ENCODE measurements at regions not wholly inside any gene's neighbourhood (a gene's known extent, or its start where the extent isn't known, plus 50 kb on each side); places are given as distances from the start of the nearest gene placed in this dataset.

DNA sequence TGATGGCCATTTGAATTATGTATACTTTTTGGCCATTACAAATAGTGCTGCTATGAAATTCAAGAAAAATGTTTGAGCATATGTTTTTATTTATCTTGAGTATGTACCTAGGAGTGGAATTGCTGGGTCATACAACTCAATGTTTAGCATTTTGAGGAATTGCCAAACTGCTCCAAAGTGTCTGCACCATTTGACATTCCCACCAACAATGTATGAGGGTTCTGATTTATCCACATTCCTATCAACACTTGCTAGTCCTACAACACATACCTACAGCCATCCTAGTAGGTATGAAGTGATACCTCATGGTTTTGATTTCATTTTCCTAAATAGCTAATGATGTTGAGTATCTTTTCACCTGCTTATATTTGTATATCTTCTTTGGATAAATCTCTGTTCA, 165.5 kb downstream of the NOC3L start:
- TF ChIP-seq GABPA (IDR thresholded peaks at IDR 0.05; ENCODE audit: low read depth) (no peak), POLR2AphosphoS5 (IDR thresholded peaks at IDR 0.05; ENCODE audit: low read depth) (no peak), REST (IDR thresholded peaks at IDR 0.05; ENCODE audit: insufficient replicate concordance, low read depth) (no peak), SPI1 (IDR thresholded peaks at IDR 0.05; ENCODE audit: borderline replicate concordance, low read depth) (no peak)
- TF ChIP-seq, protein P1, sequence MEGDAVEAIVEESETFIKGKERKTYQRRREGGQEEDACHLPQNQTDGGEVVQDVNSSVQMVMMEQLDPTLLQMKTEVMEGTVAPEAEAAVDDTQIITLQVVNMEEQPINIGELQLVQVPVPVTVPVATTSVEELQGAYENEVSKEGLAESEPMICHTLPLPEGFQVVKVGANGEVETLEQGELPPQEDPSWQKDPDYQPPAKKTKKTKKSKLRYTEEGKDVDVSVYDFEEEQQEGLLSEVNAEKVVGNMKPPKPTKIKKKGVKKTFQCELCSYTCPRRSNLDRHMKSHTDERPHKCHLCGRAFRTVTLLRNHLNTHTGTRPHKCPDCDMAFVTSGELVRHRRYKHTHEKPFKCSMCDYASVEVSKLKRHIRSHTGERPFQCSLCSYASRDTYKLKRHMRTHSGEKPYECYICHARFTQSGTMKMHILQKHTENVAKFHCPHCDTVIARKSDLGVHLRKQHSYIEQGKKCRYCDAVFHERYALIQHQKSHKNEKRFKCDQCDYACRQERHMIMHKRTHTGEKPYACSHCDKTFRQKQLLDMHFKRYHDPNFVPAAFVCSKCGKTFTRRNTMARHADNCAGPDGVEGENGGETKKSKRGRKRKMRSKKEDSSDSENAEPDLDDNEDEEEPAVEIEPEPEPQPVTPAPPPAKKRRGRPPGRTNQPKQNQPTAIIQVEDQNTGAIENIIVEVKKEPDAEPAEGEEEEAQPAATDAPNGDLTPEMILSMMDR (IDR thresholded peaks at IDR 0.05; ENCODE audit: insufficient read depth, low read length), result no peak
- H3K4me3 ChIP-seq (replicated peaks; ENCODE audit: insufficient read depth, low read length), result no peak overlapping the region
- peaks cover 3% of the 10 kb centered on the region for H3K27me3 ChIP-seq (ENCODE audit: insufficient read depth, poor library complexity, severe bottlenecking)
- no peak for DNase-seq (ENCODE audit: low read depth in 1 of 2, low spot score in 1 of 2)
- no peak overlapping the region for H3K27ac ChIP-seq (replicated peaks)

- no peak overlapping the region for H3K4me3 ChIP-seq (replicated peaks; ENCODE audit: insufficient read depth, low read length)
- H3K27me3 ChIP-seq (ENCODE audit: insufficient read depth, poor library complexity, severe bottlenecking), result peaks cover 3% of the 10 kb centered on the region
- H3K27ac ChIP-seq (replicated peaks), result no peak overlapping the region
- TF ChIP-seq SPI1 (IDR thresholded peaks at IDR 0.05; ENCODE audit: borderline replicate concordance, low read depth) (no peak), POLR2AphosphoS5 (IDR thresholded peaks at IDR 0.05; ENCODE audit: low read depth) (no peak), REST (IDR thresholded peaks at IDR 0.05; ENCODE audit: insufficient replicate concordance, low read depth) (no peak), GABPA (IDR thresholded peaks at IDR 0.05; ENCODE audit: low read depth) (no peak)
- TF ChIP-seq, protein P1 (IDR thresholded peaks at IDR 0.05; ENCODE audit: insufficient read depth, low read length), result no peak
- DNase-seq (ENCODE audit: low read depth in 1 of 2, low spot score in 1 of 2), result no peak
Measured at GRCh38 chr10:94198324-94198723, 164.4 kb downstream of the NOC3L start.

- H3K4me3 ChIP-seq (replicated peaks; ENCODE audit: insufficient read depth, low read length), result no peak overlapping the region
- no peak for DNase-seq (ENCODE audit: low read depth in 1 of 2, low spot score in 1 of 2)
- no peak overlapping the region for H3K27ac ChIP-seq (replicated peaks)
- TF ChIP-seq POLR2AphosphoS5 (IDR thresholded peaks at IDR 0.05; ENCODE audit: low read depth) (no peak), REST (IDR thresholded peaks at IDR 0.05; ENCODE audit: insufficient replicate concordance, low read depth) (no peak), GABPA (IDR thresholded peaks at IDR 0.05; ENCODE audit: low read depth) (no peak), SPI1 (IDR thresholded peaks at IDR 0.05; ENCODE audit: borderline replicate concordance, low read depth) (no peak)
- TF ChIP-seq, protein P1 (IDR thresholded peaks at IDR 0.05; ENCODE audit: insufficient read depth, low read length), result no peak
- H3K27me3 ChIP-seq (ENCODE audit: insufficient read depth, poor library complexity, severe bottlenecking), result no peaks in the 10 kb centered on the region
Measured at GRCh38 chr10:94199565-94199964, 163.2 kb downstream of the NOC3L start.
